ENCODE measurements at regions not wholly inside any gene's neighbourhood (a gene's known extent, or its start where the extent isn't known, plus 50 kb on each side); places are given as distances from the start of the nearest gene placed in this dataset.

DNA sequence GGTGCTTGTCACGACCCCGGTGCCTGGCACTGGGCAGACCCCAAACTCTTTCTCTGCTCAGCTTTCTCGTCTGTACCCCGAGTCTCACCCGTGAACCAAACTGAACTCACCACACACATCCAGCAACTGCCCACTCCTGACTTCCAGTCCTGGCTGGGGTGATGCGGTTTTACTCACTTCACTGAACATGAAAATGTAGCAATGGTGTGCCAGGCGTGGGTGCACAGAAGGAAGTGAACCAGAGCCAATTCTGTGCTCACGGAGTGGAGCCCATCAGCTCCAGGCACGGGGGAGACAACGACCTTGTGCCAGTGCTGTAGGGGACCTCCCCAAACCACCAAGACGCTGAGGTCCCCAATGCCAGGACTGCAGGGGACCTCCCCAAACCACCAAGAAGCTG lies 78.7 kb upstream of the AFDN start:
- POLR2A ChIA-PET (ENCODE audit: unreplicated experiment) = no interaction called here

More for the DNA sequence above, 78.7 kb upstream of the AFDN start:
- Histone ChIP-seq H3K4me3 (ENCODE audit: insufficient read depth, low read depth, low read length) (no peak overlapping the region), H3K4me2 (ENCODE audit: low read depth, low read length) (no peak overlapping the region), H2BK20ac (ENCODE audit: low read depth, low read length) (no peak overlapping the region), H2BK15ac (ENCODE audit: low read depth, low read length) (no peak overlapping the region), H3K79me1 (ENCODE audit: low read depth in 1 of 2, low read length in 2 of 2) (no peaks in the 10 kb centered on the region), H3K27me3 (ENCODE audit: control insufficient read depth, insufficient read depth, low read length) (no peaks in the 10 kb centered on the region), H3K4me1 (ENCODE audit: control insufficient read depth, insufficient read depth, low read length) (no peaks in the 10 kb centered on the region), H3K56ac (ENCODE audit: extremely low read depth, insufficient read depth, low read length) (no peak overlapping the region), H3K9me3 (ENCODE audit: control insufficient read depth, insufficient read depth, low read length) (peaks cover 27% of the 10 kb centered on the region), H3K18ac (ENCODE audit: low read depth, low read length) (no peak overlapping the region), H2AK9ac (replicated peaks; ENCODE audit: low read depth, low read length, poor library complexity) (peak overlapping the region; percentile 55), H2AFZ (replicated peaks; ENCODE audit: low read length, poor library complexity) (no peak overlapping the region), H2BK5ac (ENCODE audit: low read depth, low read length, poor library complexity, severe bottlenecking) (no peak overlapping the region), H4K8ac (ENCODE audit: low read depth in 2 of 2, low read length in 2 of 2) (no peak overlapping the region), H4K20me1 (ENCODE audit: insufficient read depth, low read length) (no peaks in the 10 kb centered on the region), H3K36me3 (ENCODE audit: control insufficient read depth, insufficient read depth, low read length) (no peaks in the 10 kb centered on the region), H2AK5ac (ENCODE audit: low read depth, low read length) (no peak overlapping the region), H3K4ac (ENCODE audit: low read depth, low read length) (no peak overlapping the region), H3K27ac (ENCODE audit: insufficient read depth, low read length) (no peak overlapping the region), H3K9me1 (ENCODE audit: insufficient read depth, low read length) (no peaks in the 10 kb centered on the region), H3K9ac (ENCODE audit: low read depth, low read length) (no peak overlapping the region), H4K91ac (ENCODE audit: insufficient read depth, low read depth, low read length) (no peak overlapping the region), H4K5ac (ENCODE audit: low read depth, low read length) (no peak overlapping the region), H3K23ac (ENCODE audit: low read depth, low read length) (no peak overlapping the region), H2BK120ac (ENCODE audit: low read depth, low read length) (no peak overlapping the region), H3K14ac (replicated peaks; ENCODE audit: low read depth, low read length) (no peak overlapping the region)
- DNase-seq (no peak), ATAC-seq (ENCODE audit: low read depth) (no peak)
- no TSS peak for BruUV-seq (replicated peaks)
- dilution Hi-C loops (cut with HindIII; ENCODE audit: low sequenced_read_pairs, unreplicated experiment) (no loop called here), in situ Hi-C loops (cut with MboI; ENCODE audit: low sequenced_read_pairs) (no loop called here), intact Hi-C loops (cut with micrococcal nuclease) (no loop called here)
- CTCF ChIA-PET = no interaction called here
- no peak for TF ChIP-seq POLR2A (IDR thresholded peaks at IDR 0.05; ENCODE audit: low read depth, low read length)
- no peak for TF ChIP-seq CHD1 (IDR thresholded peaks at IDR 0.05; ENCODE audit: low read depth, low read length)
- no peak for TF ChIP-seq BHLHE40 (IDR thresholded peaks at IDR 0.05; ENCODE audit: low read depth, low read length)
- TF ChIP-seq RAD21 (IDR thresholded peaks at IDR 0.05; ENCODE audit: low read length) = no peak
- TF ChIP-seq RCOR1 (IDR thresholded peaks at IDR 0.05; ENCODE audit: insufficient replicate concordance, low read length) = no peak
- TF ChIP-seq CEBPB (IDR thresholded peaks at IDR 0.05; ENCODE audit: low read depth, low read length) = no peak
- no peak for TF ChIP-seq MAZ (IDR thresholded peaks at IDR 0.05; ENCODE audit: borderline replicate concordance, low read depth, low read length)
- TF ChIP-seq NFE2L2 (IDR thresholded peaks at IDR 0.05; ENCODE audit: low read depth, low read length) = no peak
- TF ChIP-seq USF2 (IDR thresholded peaks at IDR 0.05; ENCODE audit: low read depth, low read length) = no peak
- TF ChIP-seq MAFK (IDR thresholded peaks at IDR 0.05; ENCODE audit: low read depth, low read length) = no peak
- 62% methylated on average over 4 of the region's 11 CpGs; no CpG with 5 or more reads in 1 of the 2 experiments for WGBS, 2 experiments (ENCODE audit: extremely low coverage in 2 of 2, insufficient read length in 1 of 2)

All from IMR-90 (cell line).